HEK293T (cell line): ENCODE measurements at regions not wholly inside any gene's neighbourhood (a gene's known extent, or its start where the extent isn't known, plus 50 kb on each side); places are given as distances from the start of the nearest gene placed in this dataset.

ENCODE experiments used
- CTCF ChIA-PET: fragments of 350-600 bp; formaldehyde crosslinking; extraction: SDS; loops from one replicate; lab custom pipeline; 2021; ENCODE audit warnings: antibody characterized with exemption, inconsistent platforms; lab: Yijun Ruan, JAX
- POLR2A ChIA-PET: fragments of 350-600 bp; formaldehyde crosslinking; extraction: SDS; loops from one replicate; lab custom pipeline; 2020; ENCODE audit warnings: antibody characterized with exemption, inconsistent platforms; lab: Yijun Ruan, JAX
- DNase-seq: peaks from one replicate; pipeline ENCODE4 v3.0.0; 2012; ENCODE audit warnings: mixed read lengths; ENCODE audit errors: extremely low spot score
- ARNT ChIP-seq: fragments of 450-650 bp; IDR thresholded peaks from 2 replicates; pipeline ENCODE4 v1.6.1; 2017; ENCODE audit warnings: mild to moderate bottlenecking
- BHLHE40 ChIP-seq: fragments of 450-650 bp; IDR thresholded peaks from 2 replicates; pipeline ENCODE4 v1.6.1; 2016; ENCODE audit warnings: mild to moderate bottlenecking, moderate library complexity, borderline replicate concordance
- CTBP1 ChIP-seq: fragments of 450-650 bp; IDR thresholded peaks from 2 replicates; pipeline ENCODE4 v1.6.1; 2016; ENCODE audit warnings: borderline replicate concordance
- ELF4 ChIP-seq: fragments of 450-650 bp; IDR thresholded peaks from 2 replicates; pipeline ENCODE4 v1.6.1; 2017; ENCODE audit warnings: antibody characterized with exemption
- FOXA1 ChIP-seq: fragments of 450-650 bp; IDR thresholded peaks from 2 replicates; pipeline ENCODE4 v1.6.1; 2016; ENCODE audit warnings: mild to moderate bottlenecking
- FOXK2 ChIP-seq: fragments of 450-650 bp; IDR thresholded peaks from 2 replicates; pipeline ENCODE4 v1.6.1; 2016; ENCODE audit warnings: mild to moderate bottlenecking
- FOXM1 ChIP-seq: fragments of 450-650 bp; IDR thresholded peaks from 2 replicates; pipeline ENCODE4 v1.6.1; 2017; ENCODE audit warnings: mild to moderate bottlenecking, borderline replicate concordance
- HDGF ChIP-seq: fragments of 450-650 bp; IDR thresholded peaks from 2 replicates; pipeline ENCODE4 v1.6.1; 2017; ENCODE audit warnings: antibody characterized with exemption, borderline replicate concordance
- L3MBTL2 ChIP-seq: fragments of 450-650 bp; conservative IDR thresholded peaks from 2 replicates; pipeline ENCODE4 v1.6.1; 2016; ENCODE audit warnings: mild to moderate bottlenecking
- LEF1 ChIP-seq: fragments of 450-650 bp; IDR thresholded peaks from 2 replicates; pipeline ENCODE4 v1.6.1; 2017; ENCODE audit warnings: mild to moderate bottlenecking, borderline replicate concordance
- NFRKB ChIP-seq: fragments of 450-650 bp; IDR thresholded peaks from 2 replicates; pipeline ENCODE4 v1.6.1; 2016; ENCODE audit warnings: mild to moderate bottlenecking, moderate library complexity
- PKNOX1 ChIP-seq: fragments of 450-650 bp; IDR thresholded peaks from 2 replicates; pipeline ENCODE4 v1.6.1; 2016
- SP1 ChIP-seq: fragments of 450-650 bp; IDR thresholded peaks from 2 replicates; pipeline ENCODE4 v1.6.1; 2017
- SUZ12 ChIP-seq: fragments of 450-650 bp; IDR thresholded peaks from 2 replicates; pipeline ENCODE4 v1.6.1; 2016; ENCODE audit warnings: mild to moderate bottlenecking
- TARDBP ChIP-seq: fragments of 450-650 bp; IDR thresholded peaks from 2 replicates; pipeline ENCODE4 v1.6.1; 2016
- ZNF384 ChIP-seq: fragments of 450-650 bp; IDR thresholded peaks from 2 replicates; pipeline ENCODE4 v1.6.1; 2016

- DNase-seq = no peak
- ChIA-PET CTCF (no interaction called here), POLR2A (no interaction called here)
- no peak for TF ChIP-seq FOXK2
- no peak for TF ChIP-seq ARNT
- no peak for TF ChIP-seq SP1
- TF ChIP-seq LEF1 = no peak
- TF ChIP-seq BHLHE40 = no peak
- TF ChIP-seq SUZ12 = no peak
- no peak for TF ChIP-seq FOXA1
- TF ChIP-seq FOXM1 = no peak
- no peak for TF ChIP-seq PKNOX1
- TF ChIP-seq CTBP1 = no peak
- no peak for TF ChIP-seq L3MBTL2
- no peak for TF ChIP-seq ZNF384
- TF ChIP-seq HDGF = no peak
- no peak for TF ChIP-seq ELF4
- no peak for TF ChIP-seq TARDBP
- TF ChIP-seq NFRKB = no peak
Measured at GRCh38 chr1:218030846-218031245, 254.2 kb upstream of the RRP15 start.

- no peak for DNase-seq
- no peak for TF ChIP-seq CTBP1
- ChIA-PET CTCF (no interaction called here), POLR2A (no interaction called here)
Measured at GRCh38 chr1:218031901-218032300, 253.2 kb upstream of the RRP15 start.

GRCh38 chr1:218034468-218034867 lies 250.6 kb upstream of the RRP15 start:
- POLR2A ChIA-PET = no interaction called here
- TF ChIP-seq HDGF (no peak), SP1 (no peak), ARNT (no peak), TARDBP (no peak)

GRCh38 chr1:218048828-218049420 lies 236.2 kb upstream of the RRP15 start:
- ChIA-PET CTCF (no interaction called here), POLR2A (no interaction called here)
- TF ChIP-seq SP1 (no peak), HDGF (no peak), LEF1 (no peak), PKNOX1 (0 out of 2 replicates have a peak, but pooled peaks have one; percentile 7)
- DNase-seq = no peak

More at GRCh38 chr1:218034468-218034867, 250.6 kb upstream of the RRP15 start:
- CTCF ChIA-PET = no interaction called here
- DNase-seq = no peak

- no peak for DNase-seq
- CTCF ChIA-PET = no interaction called here
- TF ChIP-seq LEF1 (no peak), ELF4 (no peak), BHLHE40 (no peak), HDGF (no peak), CTBP1 (no peak), FOXM1 (no peak), TARDBP (no peak), SP1 (no peak), SUZ12 (no peak), FOXA1 (no peak)
- POLR2A ChIA-PET = no interaction called here
Measured at GRCh38 chr1:218049641-218050040, 235.5 kb upstream of the RRP15 start.

GRCh38 chr1:218058730-218059129 lies 226.4 kb upstream of the RRP15 start:
- ChIA-PET POLR2A (no interaction called here), CTCF (no interaction called here)
- no peak for DNase-seq
- TF ChIP-seq SP1 (no peak), CTBP1 (no peak), FOXA1 (no peak), ZNF384 (no peak), ARNT (no peak), PKNOX1 (no peak), HDGF (no peak), FOXK2 (no peak), ELF4 (no peak), SUZ12 (no peak), NFRKB (no peak), LEF1 (no peak), L3MBTL2 (no peak), BHLHE40 (no peak), FOXM1 (no peak)

- ChIA-PET CTCF (no interaction called here), POLR2A (no interaction called here)
- TF ChIP-seq PKNOX1 (no peak), L3MBTL2 (no peak), HDGF (no peak), NFRKB (no peak), CTBP1 (no peak), ELF4 (no peak), TARDBP (no peak), BHLHE40 (no peak), FOXK2 (no peak), ARNT (no peak), SUZ12 (no peak), FOXA1 (no peak), LEF1 (no peak), ZNF384 (no peak), SP1 (no peak), FOXM1 (no peak)
- DNase-seq = no peak
Measured at GRCh38 chr1:218064426-218064825, 220.7 kb upstream of the RRP15 start.
